Heart left ventricle (tissue), 16 donors: ENCODE measurements at regions not wholly inside any gene's neighbourhood (a gene's known extent, or its start where the extent isn't known, plus 50 kb on each side); places are given as distances from the start of the nearest gene placed in this dataset.
"Not testable (repeated sequence)": the region's sequence is repeated elsewhere in the genome, so short reads cannot be mapped to it uniquely, and the experiment has no call there.

Source experiments
- ATAC-seq, 4 donors: fragments of 200-7000 bp; cut with Tn5 transposase; one replicate each; pipeline ENCODE4 v1.9.1; 2020 to 2022; ENCODE audit warnings: moderate library complexity in 4 of 4, mild to moderate bottlenecking in 3 of 4, moderate number of reproducible peaks in 1 of 4
- DNase-seq, 5 donors: peaks; one replicate each; pipeline ENCODE4 v3.0.0-alpha.2; 2020
- H3K27ac ChIP-seq, 12 donors: fragments of 200-600 bp; sonication (generic) in 4 of 12; one replicate each; pipeline versions ENCODE4 v1.5.0 to v1.8.0; 2016 to 2022; ENCODE audit warnings: mild to moderate bottlenecking in 2 of 12
- H3K27me3 ChIP-seq, 9 donors: fragments of 200-600 bp; sonication (generic) in 2 of 9; one replicate each; pipeline versions ENCODE4 v1.5.1 to v1.8.0; 2016 to 2022; ENCODE audit warnings: mild to moderate bottlenecking in 3 of 9
- H3K36me3 ChIP-seq, 9 donors: fragments of 200-600 bp; sonication (generic) in 2 of 9; one replicate each; pipeline versions ENCODE4 v1.5.0 to v1.8.0; 2018 to 2022; ENCODE audit warnings: mild to moderate bottlenecking in 2 of 9
- H3K4me1 ChIP-seq, 12 donors: fragments of 200-600 bp; sonication (generic) in 4 of 12; one replicate each; pipeline versions ENCODE4 v1.5.0 to v1.8.0; 2016 to 2022; ENCODE audit warnings: mild to moderate bottlenecking in 3 of 12
- H3K4me3 ChIP-seq, 12 donors: fragments of 200-600 bp; sonication (generic) in 4 of 12; one replicate each; pipeline versions ENCODE4 v1.5.0 to v1.8.0; 2017 to 2022; ENCODE audit warnings: mild to moderate bottlenecking in 9 of 12, moderate library complexity in 4 of 12
- H3K9me3 ChIP-seq, 12 donors: fragments of 200-600 bp; sonication (generic) in 4 of 12; one replicate each; pipeline versions ENCODE4 v1.5.0 to v1.8.0; 2016 to 2022; ENCODE audit warnings: mild to moderate bottlenecking in 1 of 12
- POLR2A ChIP-seq, 2 donors: fragments of 450-650 bp; IDR thresholded peaks; one replicate each; pipeline ENCODE4 v1.6.1; 2017; ENCODE audit warnings: antibody characterized with exemption in 2 of 2, mild to moderate bottlenecking in 2 of 2, moderate library complexity in 2 of 2
- WGBS, 4 donors: extraction: QIAGEN DNeasy Blood & Tissue Kit in 2 of 4; methylation state at CpG; one replicate each; pipeline versions ENCODE4 v1.1.5 to v1.1.7; 2013 to 2018; 5-methylcytosine and 5-hydroxymethylcytosine counted together
- intact Hi-C, 10 donors: fragments of 100-400 bp; cut with DNase I; formaldehyde crosslinking; loops; one replicate each; pipeline versions ENCODE4 v1.11.1 to v1.14.2; 2022
- TF ChIP-seq, protein P1 (sequence below), 12 donors: fragments of 200-600 bp; sonication (generic) in 4 of 12; IDR thresholded peaks; one replicate each; pipeline versions ENCODE4 v1.5.0 to v1.8.0; 2018 to 2022; ENCODE audit warnings: antibody characterized with exemption in 12 of 12, mild to moderate bottlenecking in 5 of 12
- donor health status: ischemic (EF 13 %, LVEDD 7.1; RV severe dilation, severe dysfunction).
- donor health status: healthy with polysubstance abuse.
- donor health status: DM: no; HTN: yes; CAD: no.
- donor health status: DM: no; HTN: no; CAD: no.
- donor health status: ischemic (EF 25% LVEDD 6.9; RV normal size, moderate dysfunction).
- donor health status: ischemic (EF 25% LVEDD 5.7; RV mildly dilated, moderate dysfunction).
- donor health status: healthy.
- donor health status: DM: yes; HTN: yes; CAD: no.
- donor health status: ischemic (EF 35%, LVEDD 5.7; RV mildly dilated, moderate dysfunction).
- donor health status: nonischemic (EF 11% LVEDD 7.7; RV severe dilation, severe dysfunction).
- donor health status: DM: yes; HTN: yes; CAD: no.
- donor health status: PGD.
- donor health status: ischemic (EF 29% LVEDD 5.4; RV normal size, mild dysfunction).
- donor health status: nonischemic (EF 23%, LVEDD 6.1; RV moderate dilation, normal function).

DNA sequence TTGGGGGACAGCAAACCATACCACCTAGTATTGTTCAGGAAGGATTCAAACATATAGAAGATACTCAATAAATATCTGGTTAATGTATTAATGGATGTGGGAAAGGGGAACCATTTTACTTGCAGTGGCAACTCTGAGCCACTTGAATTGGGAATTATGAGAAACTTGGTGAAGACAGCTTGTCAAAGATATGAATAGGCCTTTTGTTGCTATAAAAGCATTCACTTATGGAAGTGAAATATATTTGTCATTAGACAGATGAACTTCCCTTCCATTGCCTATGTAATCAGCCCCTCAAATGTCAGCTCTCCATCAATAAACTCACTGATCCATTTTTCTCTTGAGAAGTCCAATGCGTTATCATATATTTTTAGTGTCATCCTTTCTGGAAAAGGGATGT lies 56.1 kb downstream of the GPR85 start:
- Histone ChIP-seq H3K27ac (no peak overlapping the region), H3K36me3 (no peaks in the 10 kb centered on the region), H3K4me1 (peaks cover 0 to 5% (median 0%) of the 10 kb centered on the region in 12 donors), H3K27me3 (no peaks in the 10 kb centered on the region), H3K9me3 (no peaks in the 10 kb centered on the region), H3K4me3 (no peak overlapping the region)
- 91 to 95% (median 93%) methylated on average over 1 of the region's 1 CpG for whole genome bisulfite sequencing, 4 donors
- no peak for ATAC-seq
- TF ChIP-seq POLR2A (IDR thresholded peaks at IDR 0.05): no peak
- TF ChIP-seq, protein P1, sequence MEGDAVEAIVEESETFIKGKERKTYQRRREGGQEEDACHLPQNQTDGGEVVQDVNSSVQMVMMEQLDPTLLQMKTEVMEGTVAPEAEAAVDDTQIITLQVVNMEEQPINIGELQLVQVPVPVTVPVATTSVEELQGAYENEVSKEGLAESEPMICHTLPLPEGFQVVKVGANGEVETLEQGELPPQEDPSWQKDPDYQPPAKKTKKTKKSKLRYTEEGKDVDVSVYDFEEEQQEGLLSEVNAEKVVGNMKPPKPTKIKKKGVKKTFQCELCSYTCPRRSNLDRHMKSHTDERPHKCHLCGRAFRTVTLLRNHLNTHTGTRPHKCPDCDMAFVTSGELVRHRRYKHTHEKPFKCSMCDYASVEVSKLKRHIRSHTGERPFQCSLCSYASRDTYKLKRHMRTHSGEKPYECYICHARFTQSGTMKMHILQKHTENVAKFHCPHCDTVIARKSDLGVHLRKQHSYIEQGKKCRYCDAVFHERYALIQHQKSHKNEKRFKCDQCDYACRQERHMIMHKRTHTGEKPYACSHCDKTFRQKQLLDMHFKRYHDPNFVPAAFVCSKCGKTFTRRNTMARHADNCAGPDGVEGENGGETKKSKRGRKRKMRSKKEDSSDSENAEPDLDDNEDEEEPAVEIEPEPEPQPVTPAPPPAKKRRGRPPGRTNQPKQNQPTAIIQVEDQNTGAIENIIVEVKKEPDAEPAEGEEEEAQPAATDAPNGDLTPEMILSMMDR (IDR thresholded peaks at IDR 0.05): no peak
- DNase-seq: no peak
- intact Hi-C loops: no loop called here

DNA sequence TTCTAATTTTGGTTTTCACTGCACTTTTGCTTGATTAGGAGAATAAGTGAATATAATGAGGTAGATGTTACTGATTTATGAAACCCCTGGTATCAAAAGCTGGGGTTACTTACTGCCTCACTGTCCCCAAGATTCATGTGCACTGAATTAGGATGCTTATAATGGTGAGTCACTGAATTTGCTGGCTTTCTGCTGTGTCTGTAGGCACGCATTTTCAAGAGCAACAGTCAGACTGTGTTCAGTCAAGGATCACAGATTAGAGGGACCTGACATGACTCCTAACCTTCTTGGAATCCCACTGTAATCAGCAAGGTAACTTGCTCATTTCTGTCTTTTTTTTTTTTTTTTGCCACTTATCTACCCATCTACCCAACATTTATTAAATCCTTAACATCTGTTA lies 59.7 kb downstream of the GPR85 start:
- Histone ChIP-seq H3K27ac (no peak overlapping the region), H3K27me3 (no peaks in the 10 kb centered on the region), H3K36me3 (no peaks in the 10 kb centered on the region), H3K4me3 (no peak overlapping the region), H3K9me3 (peaks cover 0 to 10% (median 2%) of the 10 kb centered on the region in 12 donors), H3K4me1 (peaks cover 0 to 5% (median 0%) of the 10 kb centered on the region in 12 donors)
- TF ChIP-seq, protein P1 (IDR thresholded peaks at IDR 0.05): no peak
- TF ChIP-seq POLR2A (IDR thresholded peaks at IDR 0.05): no peak
- ATAC-seq: no peak
- no peak for DNase-seq
- intact Hi-C loops: loop anchor here in 1 of 10 donors (10.0 kb wide), 1 partner anchor 58 kb away; the partner anchor contains the start of gene GPR85
- WGBS, 4 donors: 28 to 48% (median 45%) methylated on average over 1 of the region's 1 CpG

DNA sequence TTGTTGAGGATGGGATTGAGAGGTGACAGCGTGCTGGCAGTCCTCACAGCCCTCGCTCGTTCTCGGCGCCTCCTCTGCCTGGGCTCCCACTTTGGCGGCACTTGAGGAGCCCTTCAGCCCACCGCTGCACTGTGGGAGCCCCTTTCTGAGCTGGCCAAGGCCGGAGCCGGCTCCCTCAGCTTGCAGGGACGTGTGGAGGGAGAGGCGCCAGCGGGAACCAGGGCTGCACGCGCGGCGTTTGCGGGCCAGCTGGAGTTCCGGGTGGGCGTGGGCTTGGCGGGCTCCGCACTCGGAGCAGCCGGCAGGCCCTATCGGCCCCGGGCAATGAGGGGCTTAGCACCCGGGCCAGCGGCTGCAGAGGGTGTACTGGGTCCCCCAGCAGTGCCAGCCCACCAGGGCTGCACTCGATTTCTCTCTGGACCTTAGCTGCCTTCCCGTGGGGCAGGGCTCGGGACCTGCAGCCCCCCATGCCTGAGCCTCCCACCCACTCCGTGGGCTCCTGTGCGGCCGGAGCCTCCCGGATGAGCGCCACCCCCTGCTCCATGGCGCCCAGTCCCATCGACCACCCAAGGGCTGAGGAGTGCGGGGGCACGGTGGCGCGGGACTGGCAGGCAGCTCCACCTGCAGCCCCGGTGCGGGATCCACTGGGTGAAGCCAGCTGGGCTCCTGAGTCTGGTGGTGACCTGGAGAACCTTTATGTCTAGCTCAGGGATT lies 69.3 kb downstream of the GPR85 start:
- 95 to 98% (median 96%) methylated on average over 20 to 43 of the region's 43 CpGs for WGBS, 4 donors
- H3K4me1 ChIP-seq, H3K4me3 ChIP-seq, H3K27me3 ChIP-seq, H3K27ac ChIP-seq, H3K36me3 ChIP-seq, ATAC-seq: not testable (repeated sequence)
- intact Hi-C loops: loop anchor here in 7 of 10 donors (5.0 to 10.0 kb wide), 6 partner anchors 268 to 688 kb away; no protein-coding TSS in a partner anchor
- peak in 2 of 5 donors; percentile 12 to 33 for DNase-seq
- H3K9me3 ChIP-seq: peaks cover 0 to 18% (median under 1%) of the 10 kb centered on the region in 12 donors

DNA sequence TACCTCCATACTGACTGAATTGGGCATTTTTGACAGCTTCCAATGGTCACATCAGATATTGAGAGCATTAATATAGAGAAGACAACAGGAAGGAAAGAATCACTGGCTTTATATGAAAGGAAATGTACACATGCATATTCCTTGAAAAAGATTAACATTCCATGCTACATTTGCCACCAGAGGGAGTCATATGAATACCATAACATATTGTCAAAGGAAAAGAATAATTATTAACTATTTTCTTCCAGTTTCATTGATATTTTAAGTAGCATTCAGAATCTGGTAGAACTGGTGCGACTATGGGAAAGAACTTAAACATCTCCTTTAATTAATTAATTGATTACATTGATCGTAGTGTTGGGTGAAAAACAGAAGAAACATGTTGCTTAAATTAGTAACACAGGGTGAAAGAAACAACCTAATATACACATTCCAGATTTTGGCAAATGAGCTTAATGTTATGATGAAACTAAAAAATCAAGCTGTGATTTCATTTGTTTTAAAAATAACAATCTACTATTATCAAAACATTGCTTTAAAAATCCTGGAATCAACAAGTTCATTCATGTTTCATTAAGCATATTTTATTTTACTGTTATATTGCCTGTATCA lies 71.5 kb downstream of the GPR85 start:
- 54 to 65% (median 65%) methylated on average over 2 of the region's 2 CpGs for WGBS, 4 donors
- intact Hi-C loops: loop anchor here in 8 of 10 donors (2.0 to 10.0 kb wide), 7 partner anchors 270 to 690 kb away; no protein-coding TSS in a partner anchor
- DNase-seq: no peak

More for the DNA sequence above, 71.5 kb downstream of the GPR85 start:
- Histone ChIP-seq H3K27ac (no peak overlapping the region), H3K9me3 (peaks cover 0 to 10% (median 0%) of the 10 kb centered on the region in 12 donors), H3K27me3 (no peaks in the 10 kb centered on the region), H3K4me1 (peaks cover 0 to 3% (median 0%) of the 10 kb centered on the region in 12 donors), H3K4me3 (no peak overlapping the region), H3K36me3 (no peaks in the 10 kb centered on the region)
- ATAC-seq: no peak
- TF ChIP-seq POLR2A (IDR thresholded peaks at IDR 0.05): no peak
- TF ChIP-seq, protein P1 (IDR thresholded peaks at IDR 0.05): peak in 11 of 12 donors; percentile 21 to 61 (median 46)
